Pancreas (tissue), 10 donors: ENCODE measurements at regions not wholly inside any gene's neighbourhood (a gene's known extent, or its start where the extent isn't known, plus 50 kb on each side); places are given as distances from the start of the nearest gene placed in this dataset.

Source experiments
- ATAC-seq, 4 donors: fragments of 200-7000 bp; cut with Tn5 transposase; one replicate each; pipeline versions ENCODE4 v1.8.0 to v1.9.1; 2020; ENCODE audit warnings: mild to moderate bottlenecking in 4 of 4, moderate library complexity in 4 of 4
- DNase-seq, 6 donors: peaks; one replicate each; pipeline ENCODE4 v3.0.0-alpha.2; 2020
- FAIRE-seq: peaks from 2 replicates; lab custom pipeline; 2012; peaks lifted over from hg19 to GRCh38; lab: Jason Lieb, UNC
- H3K27ac ChIP-seq, 4 donors: fragments of 200-600 bp; sonication (generic); 1 replicate in 3 of 4; 2 replicates in 1 of 4; pipeline versions ENCODE4 v1.5.0 to v1.8.0; 2020
- H3K27me3 ChIP-seq, 4 donors: fragments of 200-600 bp; one replicate each; pipeline ENCODE4 v1.8.0; 2021
- H3K36me3 ChIP-seq, 3 donors: fragments of 200-600 bp; sonication (generic) in 1 of 3; one replicate each; pipeline versions ENCODE4 v1.5.0 to v1.8.0; 2020 to 2021
- H3K4me1 ChIP-seq, 3 donors: fragments of 200-600 bp; one replicate each; pipeline ENCODE4 v1.8.0; 2021
- H3K4me3 ChIP-seq, 4 donors: fragments of 200-600 bp; sonication (generic) in 2 of 4; one replicate each; pipeline versions ENCODE4 v1.5.0 to v1.8.0; 2020 to 2021
- H3K9me3 ChIP-seq, 4 donors: fragments of 200-600 bp; one replicate each; pipeline ENCODE4 v1.8.0; 2021
- WGBS, 2 donors: extraction: QIAGEN DNeasy Blood & Tissue Kit; methylation state at CpG; one replicate each; pipeline ENCODE4 v1.1.7; 2013; 5-methylcytosine and 5-hydroxymethylcytosine counted together
- intact Hi-C, 3 donors: fragments of 100-400 bp; cut with DNase I; formaldehyde crosslinking; loops; one replicate each; pipeline versions ENCODE4 v1.11.1 to v1.14.2; 2022
- TF ChIP-seq, protein P1 (sequence below), 4 donors: fragments of 200-600 bp; sonication (generic) in 3 of 4; IDR thresholded peaks; one replicate each; pipeline versions ENCODE4 v1.5.0 to v1.8.0; 2021; ENCODE audit warnings: antibody characterized with exemption in 4 of 4
- donor health status: healthy with polysubstance abuse.
- donor health status: DM: no; HTN: no; CAD: no; lungs with moderate emphysema.
- donor health status: DM: no; HTN: no; CAD: no.
- donor health status: control.
- donor health status: control.
- donor health status: Bipolar disorder and iron deficiency.
- donor health status: DM: yes; HTN: yes; CAD: no.
- donor health status: DM: no; HTN: no; CAD: no.
- donor health status: DM: no; HTN: no; CAD: no.
- donor health status: DM: yes; HTN: yes; CAD: no.

DNA sequence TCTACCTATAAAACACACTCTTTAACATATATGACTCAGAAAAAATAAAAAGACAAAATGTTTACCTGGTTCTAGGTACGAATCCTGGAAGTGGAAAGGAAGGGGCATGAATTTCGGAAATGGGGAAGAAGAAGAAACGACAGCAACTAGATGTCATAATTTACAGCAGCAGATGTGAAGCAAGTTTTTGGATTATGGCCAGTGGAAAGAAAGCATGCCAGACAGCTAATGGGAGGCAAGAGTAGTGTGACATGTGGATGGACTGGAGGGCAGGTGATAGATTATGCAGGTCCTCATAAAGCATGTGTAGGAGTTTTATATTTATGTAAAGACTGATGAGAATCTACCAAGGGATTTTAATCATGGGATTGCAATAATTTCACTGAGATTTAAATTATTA, 279.0 kb upstream of the TACR3 start:
- TF ChIP-seq, protein P1, sequence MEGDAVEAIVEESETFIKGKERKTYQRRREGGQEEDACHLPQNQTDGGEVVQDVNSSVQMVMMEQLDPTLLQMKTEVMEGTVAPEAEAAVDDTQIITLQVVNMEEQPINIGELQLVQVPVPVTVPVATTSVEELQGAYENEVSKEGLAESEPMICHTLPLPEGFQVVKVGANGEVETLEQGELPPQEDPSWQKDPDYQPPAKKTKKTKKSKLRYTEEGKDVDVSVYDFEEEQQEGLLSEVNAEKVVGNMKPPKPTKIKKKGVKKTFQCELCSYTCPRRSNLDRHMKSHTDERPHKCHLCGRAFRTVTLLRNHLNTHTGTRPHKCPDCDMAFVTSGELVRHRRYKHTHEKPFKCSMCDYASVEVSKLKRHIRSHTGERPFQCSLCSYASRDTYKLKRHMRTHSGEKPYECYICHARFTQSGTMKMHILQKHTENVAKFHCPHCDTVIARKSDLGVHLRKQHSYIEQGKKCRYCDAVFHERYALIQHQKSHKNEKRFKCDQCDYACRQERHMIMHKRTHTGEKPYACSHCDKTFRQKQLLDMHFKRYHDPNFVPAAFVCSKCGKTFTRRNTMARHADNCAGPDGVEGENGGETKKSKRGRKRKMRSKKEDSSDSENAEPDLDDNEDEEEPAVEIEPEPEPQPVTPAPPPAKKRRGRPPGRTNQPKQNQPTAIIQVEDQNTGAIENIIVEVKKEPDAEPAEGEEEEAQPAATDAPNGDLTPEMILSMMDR (IDR thresholded peaks at IDR 0.05) = no peak
- Histone ChIP-seq H3K4me3 (no peak overlapping the region), H3K36me3 (no peaks in the 10 kb centered on the region), H3K27ac (no peak overlapping the region), H3K9me3 (no peaks in the 10 kb centered on the region), H3K4me1 (peaks cover 0 to 5% (median 3%) of the 10 kb centered on the region in 3 donors), H3K27me3 (no peaks in the 10 kb centered on the region)
- no peak for FAIRE-seq
- no peak for ATAC-seq
- no peak for DNase-seq
- intact Hi-C loops = no loop called here
- WGBS, 2 donors = 87 to 88% methylated on average over 3 of the region's 3 CpGs

DNA sequence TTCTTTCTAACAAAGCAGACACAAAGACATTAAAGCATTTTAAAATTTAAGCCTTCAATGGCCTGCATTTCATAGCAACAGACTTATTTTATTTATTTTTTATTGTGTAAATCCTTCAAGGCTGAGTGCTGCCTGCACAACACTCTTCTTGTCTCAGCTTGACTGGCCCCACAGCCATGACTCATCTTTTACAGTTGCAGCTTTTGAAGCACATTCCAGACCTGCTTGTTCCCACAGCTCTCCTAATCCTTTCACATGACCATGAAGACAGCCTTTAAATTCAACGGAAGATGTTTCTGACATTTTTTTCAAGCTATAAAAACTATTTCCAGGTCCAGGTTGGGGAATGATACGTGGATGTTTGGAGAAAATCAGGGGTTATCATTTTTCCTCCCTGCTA, 276.9 kb upstream of the TACR3 start:
- intact Hi-C loops = no loop called here
- Histone ChIP-seq H3K27me3 (no peaks in the 10 kb centered on the region), H3K4me1 (peaks cover 0 to 5% (median 3%) of the 10 kb centered on the region in 3 donors), H3K36me3 (no peaks in the 10 kb centered on the region), H3K4me3 (no peak overlapping the region), H3K9me3 (no peaks in the 10 kb centered on the region), H3K27ac (no peak overlapping the region)
- FAIRE-seq = no peak
- TF ChIP-seq, protein P1 (IDR thresholded peaks at IDR 0.05) = no peak
- peak in 4 of 6 donors; percentile 13 to 42 (median 19) for DNase-seq
- ATAC-seq = peak; percentile 85 to 97 (median 92)
- WGBS, 2 donors = 30 to 33% methylated on average over 2 of the region's 2 CpGs

DNA sequence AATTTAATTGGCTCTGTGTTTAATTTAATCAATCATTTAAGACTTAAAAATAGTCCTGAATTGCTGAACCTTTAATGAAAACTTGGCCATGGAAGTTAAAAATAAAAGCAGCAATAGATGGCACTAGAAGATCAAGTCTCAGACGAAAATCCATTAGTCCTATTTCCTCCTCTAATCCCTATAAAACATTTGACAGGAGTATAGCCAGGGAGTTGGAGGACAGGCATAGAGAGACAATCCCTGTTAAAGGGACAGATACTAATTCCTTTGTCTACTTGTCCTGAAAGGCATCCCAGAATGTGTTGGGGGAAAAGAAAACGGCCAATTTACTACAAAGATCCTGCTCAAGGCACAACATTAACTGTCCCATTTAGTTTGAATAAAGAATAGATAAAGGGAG, 276.3 kb upstream of the TACR3 start:
- peak; percentile 38 to 85 (median 77) for ATAC-seq
- Histone ChIP-seq H3K27ac (no peak overlapping the region), H3K27me3 (no peaks in the 10 kb centered on the region), H3K9me3 (no peaks in the 10 kb centered on the region), H3K4me1 (peaks cover 0 to 5% (median 3%) of the 10 kb centered on the region in 3 donors), H3K36me3 (no peaks in the 10 kb centered on the region), H3K4me3 (no peak overlapping the region)
- intact Hi-C loops = no loop called here
- WGBS, 2 donors = 3 to 6% methylated on average over 2 of the region's 2 CpGs
- TF ChIP-seq, protein P1 (IDR thresholded peaks at IDR 0.05) = no peak
- DNase-seq = no peak
- no peak for FAIRE-seq

DNA sequence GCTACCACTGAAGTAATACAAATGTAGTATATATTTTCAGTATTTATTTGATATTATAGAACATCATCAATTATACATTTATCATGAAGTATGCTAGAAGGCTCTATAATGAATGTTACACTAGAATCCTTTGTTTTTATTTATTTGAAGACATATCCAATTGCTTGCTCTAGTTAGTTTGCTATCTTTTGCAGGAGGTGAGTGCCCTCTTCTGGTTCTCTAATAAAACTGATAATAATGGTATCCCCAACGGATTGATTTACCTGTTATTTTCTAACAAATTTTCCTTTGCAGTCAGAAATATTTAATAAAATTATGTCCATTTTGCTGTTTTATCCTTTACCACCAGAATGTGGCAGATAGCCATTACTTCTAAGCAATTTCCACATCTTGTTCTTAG, 274.3 kb upstream of the TACR3 start:
- no peak overlapping the region for H3K27ac ChIP-seq
- ATAC-seq = no peak
- 16 to 18% methylated on average over 1 of the region's 1 CpG for WGBS, 2 donors
- FAIRE-seq = no peak
- intact Hi-C loops = no loop called here
- H3K27me3 ChIP-seq = no peaks in the 10 kb centered on the region
- peaks cover 0 to 5% (median 3%) of the 10 kb centered on the region in 3 donors for H3K4me1 ChIP-seq
- H3K9me3 ChIP-seq = no peaks in the 10 kb centered on the region
- TF ChIP-seq, protein P1 (IDR thresholded peaks at IDR 0.05) = no peak
- H3K36me3 ChIP-seq = no peaks in the 10 kb centered on the region
- DNase-seq = no peak
- no peak overlapping the region for H3K4me3 ChIP-seq

DNA sequence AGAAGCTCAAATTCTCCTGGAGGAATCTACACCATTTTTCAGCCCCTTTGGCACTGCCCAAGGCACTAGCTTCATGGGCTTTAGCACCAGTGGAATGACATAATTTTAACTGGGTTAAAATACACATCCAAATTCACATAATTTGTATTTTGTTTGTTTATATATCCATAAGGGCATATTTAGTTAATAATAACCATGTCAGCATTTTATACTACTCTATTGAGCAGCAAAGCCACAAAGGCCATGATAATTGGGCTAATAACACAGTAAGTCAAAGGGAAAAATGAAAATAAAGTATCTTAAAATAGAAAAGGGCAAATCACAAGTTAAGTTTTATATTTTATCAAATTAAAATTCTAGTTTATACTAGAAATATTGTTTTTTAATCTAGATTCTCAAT, 262.7 kb upstream of the TACR3 start:
- no peak for ATAC-seq
- no peak for DNase-seq
- FAIRE-seq = no peak
- no peaks in the 10 kb centered on the region for H3K9me3 ChIP-seq
- no peaks in the 10 kb centered on the region for H3K27me3 ChIP-seq
- TF ChIP-seq, protein P1 (IDR thresholded peaks at IDR 0.05) = no peak
- intact Hi-C loops = no loop called here
- no peaks in the 10 kb centered on the region for H3K4me1 ChIP-seq
- H3K36me3 ChIP-seq = no peaks in the 10 kb centered on the region
- H3K4me3 ChIP-seq = no peak overlapping the region
- H3K27ac ChIP-seq = no peak overlapping the region
